GM12875 (cell line): ENCODE measurements at regions not wholly inside any gene's neighbourhood (a gene's known extent, or its start where the extent isn't known, plus 50 kb on each side); places are given as distances from the start of the nearest gene placed in this dataset.

Source experiments
- H3K4me3 ChIP-seq: one replicate; pipeline ENCODE4 v1.5.1; 2011; ENCODE audit warnings: low read depth, low read length, control low read depth
- TF ChIP-seq, protein P1 (sequence below): IDR thresholded peaks from 2 replicates; pipeline ENCODE4 v1.5.1; 2011; ENCODE audit warnings: low read depth, mild to moderate bottlenecking, control low read depth, inconsistent platforms, low read length, moderate library complexity, borderline replicate concordance; ENCODE audit not compliant: insufficient read depth

DNA sequence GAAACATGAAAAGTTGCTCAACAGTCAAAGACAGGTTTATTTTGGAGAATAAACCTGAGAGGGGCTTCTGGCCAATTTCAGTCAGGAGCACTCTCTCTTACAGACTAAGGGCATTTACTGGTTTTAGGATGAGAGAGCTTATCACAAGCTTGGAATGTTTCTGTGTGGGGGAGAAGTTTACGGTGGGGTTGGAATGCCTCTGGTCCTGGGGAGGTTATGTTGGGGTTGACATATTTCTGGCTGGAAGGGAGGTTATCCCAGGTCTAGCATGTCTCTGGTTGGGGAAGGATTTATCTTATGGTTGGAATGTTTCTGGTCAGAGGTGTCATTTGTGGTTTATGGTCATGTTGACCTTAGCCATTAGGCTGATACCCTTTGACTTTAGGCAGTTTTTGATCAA lies 1867.3 kb downstream of the EFNA5 start:
- no peak overlapping the region for H3K4me3 ChIP-seq
- TF ChIP-seq, protein P1, sequence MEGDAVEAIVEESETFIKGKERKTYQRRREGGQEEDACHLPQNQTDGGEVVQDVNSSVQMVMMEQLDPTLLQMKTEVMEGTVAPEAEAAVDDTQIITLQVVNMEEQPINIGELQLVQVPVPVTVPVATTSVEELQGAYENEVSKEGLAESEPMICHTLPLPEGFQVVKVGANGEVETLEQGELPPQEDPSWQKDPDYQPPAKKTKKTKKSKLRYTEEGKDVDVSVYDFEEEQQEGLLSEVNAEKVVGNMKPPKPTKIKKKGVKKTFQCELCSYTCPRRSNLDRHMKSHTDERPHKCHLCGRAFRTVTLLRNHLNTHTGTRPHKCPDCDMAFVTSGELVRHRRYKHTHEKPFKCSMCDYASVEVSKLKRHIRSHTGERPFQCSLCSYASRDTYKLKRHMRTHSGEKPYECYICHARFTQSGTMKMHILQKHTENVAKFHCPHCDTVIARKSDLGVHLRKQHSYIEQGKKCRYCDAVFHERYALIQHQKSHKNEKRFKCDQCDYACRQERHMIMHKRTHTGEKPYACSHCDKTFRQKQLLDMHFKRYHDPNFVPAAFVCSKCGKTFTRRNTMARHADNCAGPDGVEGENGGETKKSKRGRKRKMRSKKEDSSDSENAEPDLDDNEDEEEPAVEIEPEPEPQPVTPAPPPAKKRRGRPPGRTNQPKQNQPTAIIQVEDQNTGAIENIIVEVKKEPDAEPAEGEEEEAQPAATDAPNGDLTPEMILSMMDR: no peak

DNA sequence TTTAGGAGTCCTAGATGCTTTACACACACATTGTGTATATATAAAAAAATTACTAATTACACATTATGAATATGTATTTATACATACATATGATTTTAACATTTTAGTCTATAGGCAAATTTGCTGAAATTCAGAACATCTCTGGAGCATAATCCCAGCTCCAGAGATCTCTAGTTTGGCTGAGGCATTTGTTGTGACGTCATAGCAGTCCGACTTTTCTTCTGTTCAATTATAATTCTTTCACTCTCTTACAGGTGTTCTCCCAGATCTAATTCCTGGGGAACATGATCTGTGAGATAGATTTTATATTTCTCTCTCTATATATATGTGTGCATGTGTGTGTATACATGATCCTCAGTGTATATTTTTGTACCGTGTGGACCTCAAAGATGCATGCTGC lies 1876.2 kb downstream of the EFNA5 start:
- TF ChIP-seq, protein P1: no peak
- H3K4me3 ChIP-seq: no peak overlapping the region

DNA sequence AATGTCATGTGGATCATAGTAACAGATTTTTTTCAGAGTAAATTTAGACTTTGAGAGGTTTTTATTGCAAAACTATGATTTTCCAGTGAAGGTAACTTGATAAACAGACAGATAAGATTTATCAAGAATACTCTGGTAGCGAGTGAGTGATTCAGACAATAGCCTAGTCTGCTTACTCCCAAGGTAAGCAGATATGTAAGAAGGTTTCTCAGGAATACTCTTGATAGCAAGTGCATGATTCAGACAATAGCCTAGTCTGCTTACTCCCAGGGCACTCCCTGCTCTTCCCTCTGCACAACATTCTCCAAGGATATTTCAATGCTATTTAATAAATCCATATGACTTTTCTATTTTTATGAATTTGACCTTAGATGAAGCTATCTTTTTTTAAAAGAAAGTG lies 1881.5 kb downstream of the EFNA5 start:
- H3K4me3 ChIP-seq: no peak overlapping the region
- TF ChIP-seq, protein P1: no peak

DNA sequence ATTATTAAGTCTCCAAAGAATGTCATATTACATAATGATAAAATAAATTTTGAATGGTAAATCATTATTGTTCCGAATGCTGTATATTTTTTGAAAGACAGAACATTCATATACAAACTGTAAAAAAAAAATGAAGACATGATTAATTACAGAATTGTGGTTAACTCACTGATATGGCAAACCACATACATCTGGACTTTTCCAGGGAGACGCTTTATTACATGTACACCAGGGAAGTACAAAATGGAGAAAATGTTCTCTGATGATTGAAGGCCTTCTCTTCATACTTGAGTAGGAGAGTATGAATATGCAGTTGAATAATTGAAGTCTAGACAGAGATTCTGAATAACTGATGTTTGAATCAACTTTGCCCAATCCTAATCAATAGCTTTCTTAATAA lies 1886.9 kb downstream of the EFNA5 start:
- TF ChIP-seq, protein P1: no peak
- H3K4me3 ChIP-seq: no peak overlapping the region

DNA sequence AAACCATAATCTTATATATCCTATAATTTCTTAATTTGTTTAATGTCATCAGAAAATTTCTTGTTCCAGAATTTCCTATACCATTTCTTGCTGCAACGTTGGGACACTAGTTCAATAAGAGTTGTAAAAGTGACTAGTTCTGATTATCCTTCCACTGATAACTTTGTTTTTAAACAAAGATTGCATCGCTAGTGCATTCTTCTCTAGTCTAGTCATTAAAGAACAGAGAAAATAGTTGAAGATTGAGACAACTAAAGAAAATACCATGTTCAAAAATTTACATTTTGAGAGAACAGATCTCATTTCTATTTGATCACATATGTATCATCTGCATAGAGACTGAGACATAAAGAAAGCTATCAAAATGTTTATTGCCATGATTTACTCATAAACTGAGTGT lies 1888.2 kb downstream of the EFNA5 start:
- no peak overlapping the region for H3K4me3 ChIP-seq
- TF ChIP-seq, protein P1: no peak

DNA sequence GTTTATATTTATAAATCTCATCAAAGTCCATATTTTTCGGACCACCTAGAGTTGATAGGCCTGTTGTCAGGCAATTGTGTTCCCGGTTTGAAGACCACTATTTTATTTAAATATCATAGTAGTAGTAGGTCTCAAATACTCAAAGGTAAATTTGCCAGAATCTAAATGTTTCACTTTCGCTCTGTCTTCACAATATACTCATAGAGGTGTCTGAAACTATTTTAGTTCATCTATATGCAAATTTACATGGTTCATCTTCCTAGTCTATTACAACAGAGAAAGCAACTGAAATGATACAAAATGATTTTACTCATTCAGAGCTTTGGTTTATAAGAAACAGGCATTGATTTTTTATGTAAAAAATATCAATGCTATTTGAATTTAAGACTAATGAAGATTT lies 1897.5 kb downstream of the EFNA5 start:
- TF ChIP-seq, protein P1: no peak
- no peak overlapping the region for H3K4me3 ChIP-seq

DNA sequence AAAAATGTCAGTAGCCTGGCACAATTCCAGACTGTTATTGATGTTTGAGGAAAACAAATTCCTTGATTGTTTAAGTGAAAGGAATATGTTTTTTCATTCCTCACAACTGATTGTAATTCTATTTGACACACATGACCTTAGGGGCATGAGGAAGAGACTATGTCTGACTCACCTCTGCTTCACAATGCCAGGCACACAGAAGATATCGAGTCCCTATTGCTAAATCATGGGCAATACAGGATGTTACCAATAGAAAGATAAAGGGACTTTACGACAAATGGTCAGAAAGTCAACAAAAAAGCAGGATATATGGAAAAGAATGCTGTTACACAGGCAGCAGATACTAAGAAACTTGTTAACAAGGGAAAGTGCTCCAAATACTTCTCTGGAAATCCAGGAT lies 1903.5 kb downstream of the EFNA5 start:
- H3K4me3 ChIP-seq: no peak overlapping the region
- TF ChIP-seq, protein P1: no peak
